ENCODE measurements at regions not wholly inside any gene's neighbourhood (a gene's known extent, or its start where the extent isn't known, plus 50 kb on each side); places are given as distances from the start of the nearest gene placed in this dataset.

- no peak for DNase-seq
- no peak for TF ChIP-seq CTCF (IDR thresholded peaks at IDR 0.05)
- TF ChIP-seq POLR2A (IDR thresholded peaks at IDR 0.05) = no peak
- H3K27ac ChIP-seq = no peak overlapping the region
- H3K9me3 ChIP-seq = no peaks in the 10 kb centered on the region
- no peaks in the 10 kb centered on the region for H3K4me1 ChIP-seq
- H3K4me3 ChIP-seq = no peak overlapping the region
- no peaks in the 10 kb centered on the region for H3K27me3 ChIP-seq
- H3K36me3 ChIP-seq = no peaks in the 10 kb centered on the region
Measured at GRCh38 chr10:64959883-64960282, 1438.7 kb downstream of the REEP3 start.

GRCh38 chr10:64973391-64973790 lies 1452.2 kb downstream of the REEP3 start:
- DNase-seq = no peak
- no peaks in the 10 kb centered on the region for H3K9me3 ChIP-seq

GRCh38 chr10:64976150-64976549 lies 1454.9 kb downstream of the REEP3 start:
- DNase-seq = no peak
- H3K9me3 ChIP-seq = no peaks in the 10 kb centered on the region
- no peaks in the 10 kb centered on the region for H3K27me3 ChIP-seq
- H3K36me3 ChIP-seq = no peaks in the 10 kb centered on the region
- H3K27ac ChIP-seq = no peak overlapping the region
- H3K4me3 ChIP-seq = no peak overlapping the region
- TF ChIP-seq POLR2A (IDR thresholded peaks at IDR 0.05) = no peak
- no peak for TF ChIP-seq CTCF (IDR thresholded peaks at IDR 0.05)
- H3K4me1 ChIP-seq = no peaks in the 10 kb centered on the region

More at GRCh38 chr10:64973391-64973790, 1452.2 kb downstream of the REEP3 start:
- no peak overlapping the region for H3K27ac ChIP-seq
- no peaks in the 10 kb centered on the region for H3K27me3 ChIP-seq
- no peak overlapping the region for H3K4me3 ChIP-seq
- TF ChIP-seq POLR2A (IDR thresholded peaks at IDR 0.05) = no peak
- no peak for TF ChIP-seq CTCF (IDR thresholded peaks at IDR 0.05)
- H3K36me3 ChIP-seq = no peaks in the 10 kb centered on the region
- H3K4me1 ChIP-seq = no peaks in the 10 kb centered on the region

GRCh38 chr10:64977915-64978314 lies 1456.7 kb downstream of the REEP3 start:
- Histone ChIP-seq H3K4me3 (no peak overlapping the region), H3K4me1 (no peaks in the 10 kb centered on the region), H3K27me3 (no peaks in the 10 kb centered on the region), H3K27ac (no peak overlapping the region), H3K9me3 (no peaks in the 10 kb centered on the region), H3K36me3 (no peaks in the 10 kb centered on the region)
- DNase-seq = no peak
- TF ChIP-seq POLR2A (IDR thresholded peaks at IDR 0.05) (no peak), CTCF (IDR thresholded peaks at IDR 0.05) (no peak)

GRCh38 chr10:64996886-64997285 lies 1475.7 kb downstream of the REEP3 start:
- Histone ChIP-seq H3K4me1 (no peaks in the 10 kb centered on the region), H3K36me3 (no peaks in the 10 kb centered on the region), H3K27ac (no peak overlapping the region), H3K9me3 (no peaks in the 10 kb centered on the region), H3K4me3 (no peak overlapping the region), H3K27me3 (no peaks in the 10 kb centered on the region)
- DNase-seq = no peak
- TF ChIP-seq CTCF (IDR thresholded peaks at IDR 0.05) (no peak), POLR2A (IDR thresholded peaks at IDR 0.05) (no peak)

GRCh38 chr10:65010845-65011244 lies 1489.6 kb downstream of the REEP3 start:
- no peak for DNase-seq
- Histone ChIP-seq H3K9me3 (no peaks in the 10 kb centered on the region), H3K27ac (no peak overlapping the region), H3K36me3 (no peaks in the 10 kb centered on the region), H3K4me1 (no peaks in the 10 kb centered on the region), H3K4me3 (no peak overlapping the region), H3K27me3 (no peaks in the 10 kb centered on the region)
- TF ChIP-seq POLR2A (IDR thresholded peaks at IDR 0.05) = no peak
- TF ChIP-seq CTCF (IDR thresholded peaks at IDR 0.05) = no peak

All from Peyer's patch (tissue), 4 donors.